HepG2 (cell line): ENCODE measurements at regions not wholly inside any gene's neighbourhood (a gene's known extent, or its start where the extent isn't known, plus 50 kb on each side); places are given as distances from the start of the nearest gene placed in this dataset.
A peak's percentile ranks its signal among the peaks of the same experiment; 100 is the strongest.

Experiments used
- BCL6 ChIP-seq: IDR thresholded peaks from 2 replicates; pipeline ENCODE4 v1.6.1; 2016; ENCODE audit warnings: missing genetic modification reagents, missing compliant biosample characterization
- CTCF ChIP-seq: sonication (generic); formaldehyde crosslinking; IDR thresholded peaks from 2 replicates; pipeline ENCODE4 v1.5.0; 2020; ENCODE audit warnings: mild to moderate bottlenecking, missing genetic modification reagents, moderate library complexity
- DMAP1 ChIP-seq: IDR thresholded peaks from 2 replicates; pipeline ENCODE4 v1.6.1; 2016
- FOSL2 ChIP-seq: sonication (generic); formaldehyde crosslinking; IDR thresholded peaks from 2 replicates; pipeline ENCODE4 v1.4.0; 2020; ENCODE audit warnings: missing genetic modification reagents
- MAFK ChIP-seq, 2 experiments: IDR thresholded peaks in 1 of 2; conservative IDR thresholded peaks in 1 of 2; 2 replicates each; pipeline ENCODE4 v1.6.1; 2011; ENCODE audit warnings: improper control_type of control experiment in 2 of 2, low read length in 2 of 2
- MBNL3 ChIP-seq: fragments of 250-450 bp; sonication (Bioruptor Pico); conservative IDR thresholded peaks from 2 replicates; pipeline ENCODE4 v1.8.0; 2022; ENCODE audit warnings: mild to moderate bottlenecking, inconsistent platforms
- MED1 ChIP-seq: sonication (generic); formaldehyde crosslinking; IDR thresholded peaks from 2 replicates; pipeline ENCODE4 v1.4.0; 2020; ENCODE audit warnings: missing genetic modification reagents
- MIXL1 ChIP-seq: IDR thresholded peaks from 2 replicates; pipeline ENCODE4 v1.6.1; 2016
- RXRB ChIP-seq: IDR thresholded peaks from 2 replicates; pipeline ENCODE4 v1.6.1; 2016; ENCODE audit warnings: borderline replicate concordance, missing genetic modification reagents, missing compliant biosample characterization
- SIN3A ChIP-seq: IDR thresholded peaks from 2 replicates; pipeline ENCODE4 v1.6.1; 2011; ENCODE audit warnings: low read depth, mild to moderate bottlenecking, control low read depth, low read length, borderline replicate concordance
- SOX13 ChIP-seq, 3 experiments: fragments of 450-650 bp in 1 of 3; sonication (generic) in 1 of 3; formaldehyde crosslinking in 1 of 3; IDR thresholded peaks in 2 of 3; conservative IDR thresholded peaks in 1 of 3; 2 replicates each; pipeline versions ENCODE4 v1.5.0 to v1.6.1; 2016 to 2020; ENCODE audit warnings: antibody characterized with exemption in 1 of 3, mild to moderate bottlenecking in 1 of 3, missing compliant biosample characterization in 1 of 3, missing genetic modification reagents in 1 of 3, moderate library complexity in 1 of 3
- TARDBP ChIP-seq: sonication (generic); formaldehyde crosslinking; IDR thresholded peaks from 2 replicates; pipeline ENCODE4 v1.8.0; 2022; ENCODE audit warnings: mild to moderate bottlenecking, missing genetic modification reagents
- TEAD3 ChIP-seq: optimal IDR thresholded peaks from 2 replicates; pipeline ENCODE3; 2016; ENCODE audit warnings: borderline replicate concordance
- ZHX2 ChIP-seq, 2 experiments: sonication (generic) in 1 of 2; formaldehyde crosslinking in 1 of 2; IDR thresholded peaks; 2 replicates each; pipeline versions ENCODE4 v1.6.1 to v1.9.0; 2014 to 2022; ENCODE audit warnings: antibody characterized with exemption in 1 of 2, borderline replicate concordance in 1 of 2, inconsistent platforms in 1 of 2, low read depth in 1 of 2, missing genetic modification reagents in 1 of 2
- ZNF331 ChIP-seq: sonication (generic); formaldehyde crosslinking; IDR thresholded peaks from 2 replicates; pipeline ENCODE4 v1.4.0; 2020; ENCODE audit warnings: missing genetic modification reagents
- ZNF644 ChIP-seq: IDR thresholded peaks from 2 replicates; pipeline ENCODE4 v1.6.1; 2016; ENCODE audit warnings: low read depth
- ZSCAN5A ChIP-seq: sonication (generic); formaldehyde crosslinking; IDR thresholded peaks from 2 replicates; pipeline ENCODE4 v1.8.0; 2022; ENCODE audit warnings: mild to moderate bottlenecking, missing genetic modification reagents, borderline replicate concordance
- TF ChIP-seq, protein P1 (sequence below), 2 experiments: sonication (generic) in 1 of 2; formaldehyde crosslinking in 1 of 2; IDR thresholded peaks; 2 replicates each; pipeline versions ENCODE4 v1.4.0 to v1.6.1; 2018 to 2020; ENCODE audit warnings: missing genetic modification reagents in 2 of 2, borderline replicate concordance in 1 of 2, low read depth in 1 of 2, mild to moderate bottlenecking in 1 of 2, missing biosample characterization in 1 of 2

- TF ChIP-seq ZSCAN5A (peak; percentile 45; the same call in 1 of the 2 replicates), MAFK (conservative IDR thresholded peaks at IDR 0.05 in 1 of 2, IDR thresholded peaks at IDR 0.05 in 1 of 2; ENCODE audit: low read length in 2 of 2) (peak; percentile 59), SOX13 (IDR thresholded peaks at IDR 0.05) (no peak), SOX13 (CRISPR knock-in tag; conservative IDR thresholded peaks at IDR 0.05 in 1 of 2, IDR thresholded peaks at IDR 0.05 in 1 of 2) (peak in 1 of 2 experiments; percentile 82; a peak in 2 of 4 replicates), BCL6 (peak; percentile 87), TEAD3 (CRISPR knock-in tag) (peak; percentile 53), SIN3A (no peak), DMAP1 (peak; percentile 43; the same call in 1 of the 2 replicates), TARDBP (peak; percentile 65), ZNF331 (CRISPR knock-in tag) (peak; percentile 68; the same call in 1 of the 2 replicates), MBNL3 (no peak), ZHX2 (IDR thresholded peaks at IDR 0.05; ENCODE audit: low read depth) (0 out of 2 replicates have a peak, but pooled peaks have one; percentile 52), ZHX2 (CRISPR knock-in tag; IDR thresholded peaks at IDR 0.05; ENCODE audit: borderline replicate concordance) (no peak), MIXL1 (CRISPR knock-in tag) (peak; percentile 51; the same call in 1 of the 2 replicates), RXRB (peak; percentile 87), CTCF (peak; percentile 80), MED1 (CRISPR knock-in tag) (peak; percentile 85), FOSL2 (CRISPR knock-in tag) (peak; percentile 71), ZNF644 (CRISPR knock-in tag) (peak; percentile 60; the same call in 1 of the 2 replicates)
- TF ChIP-seq, protein P1, sequence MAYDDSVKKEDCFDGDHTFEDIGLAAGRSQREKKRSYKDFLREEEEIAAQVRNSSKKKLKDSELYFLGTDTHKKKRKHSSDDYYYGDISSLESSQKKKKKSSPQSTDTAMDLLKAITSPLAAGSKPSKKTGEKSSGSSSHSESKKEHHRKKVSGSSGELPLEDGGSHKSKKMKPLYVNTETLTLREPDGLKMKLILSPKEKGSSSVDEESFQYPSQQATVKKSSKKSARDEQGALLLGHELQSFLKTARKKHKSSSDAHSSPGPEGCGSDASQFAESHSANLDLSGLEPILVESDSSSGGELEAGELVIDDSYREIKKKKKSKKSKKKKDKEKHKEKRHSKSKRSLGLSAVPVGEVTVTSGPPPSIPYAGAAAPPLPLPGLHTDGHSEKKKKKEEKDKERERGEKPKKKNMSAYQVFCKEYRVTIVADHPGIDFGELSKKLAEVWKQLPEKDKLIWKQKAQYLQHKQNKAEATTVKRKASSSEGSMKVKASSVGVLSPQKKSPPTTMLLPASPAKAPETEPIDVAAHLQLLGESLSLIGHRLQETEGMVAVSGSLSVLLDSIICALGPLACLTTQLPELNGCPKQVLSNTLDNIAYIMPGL (CRISPR knock-in tag; IDR thresholded peaks at IDR 0.05; ENCODE audit: borderline replicate concordance in 1 of 2, low read depth in 1 of 2): peak; percentile 54 to 59; a peak in 1 of 4 replicates
These were observed 60.0 kb upstream of the HES1 start (continued) for GRCh38 chr3:194075802-194076460.
